Neural cell (in vitro differentiated cells): ENCODE measurements at regions not wholly inside any gene's neighbourhood (a gene's known extent, or its start where the extent isn't known, plus 50 kb on each side); places are given as distances from the start of the nearest gene placed in this dataset.

Source experiments
- EP300 ChIP-seq: fragments of 450-650 bp; conservative IDR thresholded peaks from 2 replicates; pipeline ENCODE4 v1.6.1; 2014; ENCODE audit warnings: antibody characterized with exemption, mild to moderate bottlenecking, moderate library complexity; ENCODE audit not compliant: poor library complexity, severe bottlenecking
- EZH2 ChIP-seq: fragments of 200-600, 300-800 bp; shearing (Covaris generic), sonication (generic); IDR thresholded peaks from 2 replicates; pipeline ENCODE4 v1.6.1; 2014; ENCODE audit warnings: antibody characterized with exemption, low read length, borderline replicate concordance, mild to moderate bottlenecking; ENCODE audit not compliant: insufficient read depth, poor library complexity, severe bottlenecking
- POLR2AphosphoS5 ChIP-seq: IDR thresholded peaks from 2 replicates; pipeline ENCODE4 v1.6.1; 2012
- RAD21 ChIP-seq: fragments of 450-650 bp; conservative IDR thresholded peaks from 2 replicates; pipeline ENCODE4 v1.6.1; 2014; ENCODE audit warnings: antibody characterized with exemption, mild to moderate bottlenecking, moderate library complexity
- SMC3 ChIP-seq: fragments of 450-650 bp; conservative IDR thresholded peaks from 2 replicates; pipeline ENCODE4 v1.6.1; 2014; ENCODE audit warnings: antibody characterized with exemption, mild to moderate bottlenecking, moderate library complexity; ENCODE audit not compliant: poor library complexity
- TAF1 ChIP-seq: IDR thresholded peaks from 2 replicates; pipeline ENCODE4 v1.6.1; 2012; ENCODE audit warnings: low read depth
- TF ChIP-seq, protein P1 (sequence below): fragments of 450-650 bp; IDR thresholded peaks from 2 replicates; pipeline ENCODE4 v1.5.1; 2014; ENCODE audit warnings: antibody characterized with exemption, mild to moderate bottlenecking, moderate library complexity; ENCODE audit not compliant: poor library complexity, severe bottlenecking
- TF ChIP-seq, protein P2 (sequence below): IDR thresholded peaks from 2 replicates; pipeline ENCODE4 v1.6.1; 2012; ENCODE audit warnings: borderline replicate concordance

DNA sequence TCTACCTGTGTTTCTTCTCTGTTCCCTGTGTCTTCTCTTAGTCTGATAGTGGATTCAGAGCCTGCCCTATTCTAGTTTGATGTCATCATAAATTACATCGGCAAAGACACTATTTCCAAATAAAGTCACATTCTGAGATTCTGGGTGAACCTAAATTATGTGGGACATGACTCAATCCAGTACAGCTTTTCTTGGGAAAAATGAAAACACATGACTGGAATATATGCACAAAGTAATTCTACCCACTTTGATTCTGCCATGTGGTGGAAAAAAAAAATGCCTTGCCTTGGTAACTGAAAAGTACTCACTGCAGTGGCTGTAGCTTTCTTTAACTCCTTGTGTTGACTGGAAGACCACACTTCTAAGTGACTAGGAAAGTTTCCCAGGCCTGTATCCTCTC, 73.7 kb downstream of the LRATD1 start:
- TF ChIP-seq EP300 (no peak), EZH2 (no peak), POLR2AphosphoS5 (no peak), TAF1 (no peak), SMC3 (no peak), RAD21 (no peak)
- TF ChIP-seq, protein P1, sequence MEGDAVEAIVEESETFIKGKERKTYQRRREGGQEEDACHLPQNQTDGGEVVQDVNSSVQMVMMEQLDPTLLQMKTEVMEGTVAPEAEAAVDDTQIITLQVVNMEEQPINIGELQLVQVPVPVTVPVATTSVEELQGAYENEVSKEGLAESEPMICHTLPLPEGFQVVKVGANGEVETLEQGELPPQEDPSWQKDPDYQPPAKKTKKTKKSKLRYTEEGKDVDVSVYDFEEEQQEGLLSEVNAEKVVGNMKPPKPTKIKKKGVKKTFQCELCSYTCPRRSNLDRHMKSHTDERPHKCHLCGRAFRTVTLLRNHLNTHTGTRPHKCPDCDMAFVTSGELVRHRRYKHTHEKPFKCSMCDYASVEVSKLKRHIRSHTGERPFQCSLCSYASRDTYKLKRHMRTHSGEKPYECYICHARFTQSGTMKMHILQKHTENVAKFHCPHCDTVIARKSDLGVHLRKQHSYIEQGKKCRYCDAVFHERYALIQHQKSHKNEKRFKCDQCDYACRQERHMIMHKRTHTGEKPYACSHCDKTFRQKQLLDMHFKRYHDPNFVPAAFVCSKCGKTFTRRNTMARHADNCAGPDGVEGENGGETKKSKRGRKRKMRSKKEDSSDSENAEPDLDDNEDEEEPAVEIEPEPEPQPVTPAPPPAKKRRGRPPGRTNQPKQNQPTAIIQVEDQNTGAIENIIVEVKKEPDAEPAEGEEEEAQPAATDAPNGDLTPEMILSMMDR = no peak
- TF ChIP-seq, protein P2, sequence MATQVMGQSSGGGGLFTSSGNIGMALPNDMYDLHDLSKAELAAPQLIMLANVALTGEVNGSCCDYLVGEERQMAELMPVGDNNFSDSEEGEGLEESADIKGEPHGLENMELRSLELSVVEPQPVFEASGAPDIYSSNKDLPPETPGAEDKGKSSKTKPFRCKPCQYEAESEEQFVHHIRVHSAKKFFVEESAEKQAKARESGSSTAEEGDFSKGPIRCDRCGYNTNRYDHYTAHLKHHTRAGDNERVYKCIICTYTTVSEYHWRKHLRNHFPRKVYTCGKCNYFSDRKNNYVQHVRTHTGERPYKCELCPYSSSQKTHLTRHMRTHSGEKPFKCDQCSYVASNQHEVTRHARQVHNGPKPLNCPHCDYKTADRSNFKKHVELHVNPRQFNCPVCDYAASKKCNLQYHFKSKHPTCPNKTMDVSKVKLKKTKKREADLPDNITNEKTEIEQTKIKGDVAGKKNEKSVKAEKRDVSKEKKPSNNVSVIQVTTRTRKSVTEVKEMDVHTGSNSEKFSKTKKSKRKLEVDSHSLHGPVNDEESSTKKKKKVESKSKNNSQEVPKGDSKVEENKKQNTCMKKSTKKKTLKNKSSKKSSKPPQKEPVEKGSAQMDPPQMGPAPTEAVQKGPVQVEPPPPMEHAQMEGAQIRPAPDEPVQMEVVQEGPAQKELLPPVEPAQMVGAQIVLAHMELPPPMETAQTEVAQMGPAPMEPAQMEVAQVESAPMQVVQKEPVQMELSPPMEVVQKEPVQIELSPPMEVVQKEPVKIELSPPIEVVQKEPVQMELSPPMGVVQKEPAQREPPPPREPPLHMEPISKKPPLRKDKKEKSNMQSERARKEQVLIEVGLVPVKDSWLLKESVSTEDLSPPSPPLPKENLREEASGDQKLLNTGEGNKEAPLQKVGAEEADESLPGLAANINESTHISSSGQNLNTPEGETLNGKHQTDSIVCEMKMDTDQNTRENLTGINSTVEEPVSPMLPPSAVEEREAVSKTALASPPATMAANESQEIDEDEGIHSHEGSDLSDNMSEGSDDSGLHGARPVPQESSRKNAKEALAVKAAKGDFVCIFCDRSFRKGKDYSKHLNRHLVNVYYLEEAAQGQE = no peak
